HepG2 (cell line): ENCODE measurements at regions not wholly inside any gene's neighbourhood (a gene's known extent, or its start where the extent isn't known, plus 50 kb on each side); places are given as distances from the start of the nearest gene placed in this dataset.

Experiments used
- ATAC-seq: fragments of 200-7000 bp; cut with Tn5 transposase; 3 replicates; pipeline ENCODE4 v1.9.1; 2020; ENCODE audit warnings: mild to moderate bottlenecking, moderate library complexity
- BruUV-seq: library from RNA; stranded (reverse); fragments of 400-500 nt; replicated peaks from 2 replicates; lab custom pipeline; 2021; lab: Mats Ljungman, UMichigan
- CTCF ChIA-PET: fragments of 300-600 bp; formaldehyde crosslinking; extraction: SDS; loops from one replicate; lab custom pipeline; 2021; ENCODE audit warnings: low total read pairs, inconsistent platforms, low intra/inter-chr PET ratio; lab: Yijun Ruan, JAX
- POLR2A ChIA-PET: fragments of 350-600 bp; sonication (Branson Sonifier 250); formaldehyde crosslinking; loops from one replicate; lab custom pipeline; 2020; ENCODE audit warnings: antibody characterized with exemption, inconsistent platforms; lab: Yijun Ruan, JAX
- DNase-seq: peaks from one replicate; pipeline ENCODE4 v3.0.0-alpha.2; 2015; ENCODE audit warnings: low spot score
- FAIRE-seq: peaks from 3 replicates; lab custom pipeline; 2011; peaks lifted over from hg19 to GRCh38; lab: Jason Lieb, UNC
- H2AFZ ChIP-seq: one replicate; pipeline ENCODE4 v1.6.1; 2011; ENCODE audit warnings: low read length, inconsistent platforms
- H3K27ac ChIP-seq: fragments of 300-600 bp; 3 replicates; pipeline ENCODE4 v1.8.0; 2011; ENCODE audit warnings: mixed run types, mild to moderate bottlenecking, mixed read lengths, low read length, inconsistent platforms; ENCODE audit not compliant: insufficient read depth; ENCODE audit errors: extremely low read length
- H3K27me3 ChIP-seq, 2 experiments: fragments of 200-600 bp in 1 of 2; 2 replicates in 1 of 2; 3 replicates in 1 of 2; pipeline versions ENCODE4 v1.6.0 to v1.8.0; 2011; ENCODE audit warnings: low read length in 2 of 2, mild to moderate bottlenecking in 2 of 2, moderate library complexity in 2 of 2, inconsistent platforms in 1 of 2; ENCODE audit not compliant: insufficient read depth in 2 of 2, control insufficient read depth in 1 of 2
- H3K36me3 ChIP-seq, 2 experiments: fragments of 200-600 bp in 1 of 2; replicated peaks in 1 of 2; 2 replicates in 1 of 2; 3 replicates in 1 of 2; pipeline versions ENCODE4 v1.5.1 to v1.8.0; 2011; ENCODE audit warnings: low read length in 2 of 2, inconsistent platforms in 1 of 2; ENCODE audit not compliant: insufficient read depth in 2 of 2, control insufficient read depth in 1 of 2
- H3K4me1 ChIP-seq: 2 replicates; pipeline ENCODE4 v1.5.1; 2012; ENCODE audit warnings: low read length, inconsistent platforms; ENCODE audit not compliant: insufficient read depth
- H3K4me2 ChIP-seq: 2 replicates; pipeline ENCODE4 v1.6.0; 2011; ENCODE audit warnings: low read depth, low read length, inconsistent platforms
- H3K4me3 ChIP-seq, 3 experiments: fragments of 200-600 bp in 1 of 3; sonication (generic), shearing (Covaris generic) in 1 of 3; replicated peaks in 1 of 3; 2 replicates each; pipeline ENCODE4 v1.5.1; 2011 to 2016; ENCODE audit warnings: low read length in 3 of 3, inconsistent platforms in 2 of 3, low read depth in 2 of 3, mild to moderate bottlenecking in 2 of 3, control low read depth in 1 of 3, mixed read lengths in 1 of 3; ENCODE audit not compliant: insufficient read depth in 1 of 3
- H3K79me2 ChIP-seq: one replicate; pipeline ENCODE4 v1.6.1; 2011; ENCODE audit warnings: low read length, inconsistent platforms; ENCODE audit not compliant: insufficient read depth
- H3K9ac ChIP-seq: 2 replicates; pipeline ENCODE4 v1.6.0; 2011; ENCODE audit warnings: mild to moderate bottlenecking, low read depth, low read length, inconsistent platforms; ENCODE audit not compliant: insufficient read depth
- H3K9me3 ChIP-seq: 2 replicates; pipeline ENCODE4 v1.5.1; 2012; ENCODE audit warnings: mild to moderate bottlenecking, low read length
- H4K20me1 ChIP-seq: 2 replicates; pipeline ENCODE4 v1.6.0; 2011; ENCODE audit warnings: inconsistent platforms, mild to moderate bottlenecking, low read length, moderate library complexity; ENCODE audit not compliant: insufficient read depth
- ARNTL ChIP-seq: sonication (generic); formaldehyde crosslinking; IDR thresholded peaks from 2 replicates; pipeline ENCODE4 v1.4.0; 2020; ENCODE audit warnings: mild to moderate bottlenecking, missing genetic modification reagents
- ATF6 ChIP-seq: sonication (generic); formaldehyde crosslinking; conservative IDR thresholded peaks from 2 replicates; pipeline ENCODE4 v1.4.0; 2020; ENCODE audit warnings: missing genetic modification reagents
- CHCHD3 ChIP-seq: sonication (generic); formaldehyde crosslinking; IDR thresholded peaks from 2 replicates; pipeline ENCODE4 v1.8.0; 2022; ENCODE audit warnings: mild to moderate bottlenecking, missing genetic modification reagents, moderate library complexity
- CTCF ChIP-seq: sonication (generic); formaldehyde crosslinking; IDR thresholded peaks from 2 replicates; pipeline ENCODE4 v1.5.0; 2020; ENCODE audit warnings: mild to moderate bottlenecking, missing genetic modification reagents, moderate library complexity
- DBP ChIP-seq: sonication (generic); formaldehyde crosslinking; IDR thresholded peaks from 2 replicates; pipeline ENCODE4 v1.4.0; 2020; ENCODE audit warnings: missing genetic modification reagents; ENCODE audit errors: not compliant biosample characterization
- ELF3 ChIP-seq: IDR thresholded peaks from 2 replicates; pipeline ENCODE4 v1.6.1; 2016; ENCODE audit warnings: missing genetic modification reagents, missing compliant biosample characterization
- GATAD2A ChIP-seq: IDR thresholded peaks from 2 replicates; pipeline ENCODE4 v1.6.1; 2016
- HMGXB4 ChIP-seq, 2 experiments: sonication (generic) in 1 of 2; formaldehyde crosslinking in 1 of 2; IDR thresholded peaks; 2 replicates each; pipeline versions ENCODE4 v1.4.0 to v1.6.1; 2018 to 2020; ENCODE audit warnings: missing genetic modification reagents in 2 of 2, borderline replicate concordance in 1 of 2, low read depth in 1 of 2, mild to moderate bottlenecking in 1 of 2, missing biosample characterization in 1 of 2
- MEIS2 ChIP-seq: sonication (generic); formaldehyde crosslinking; IDR thresholded peaks from 2 replicates; pipeline ENCODE4 v1.9.0; 2021; ENCODE audit warnings: mild to moderate bottlenecking, missing genetic modification reagents
- NFE2 ChIP-seq: sonication (generic); formaldehyde crosslinking; IDR thresholded peaks from 2 replicates; pipeline ENCODE4 v1.4.0; 2020; ENCODE audit warnings: missing genetic modification reagents
- NR2C2 ChIP-seq: sonication (generic); formaldehyde crosslinking; IDR thresholded peaks from 2 replicates; pipeline ENCODE4 v1.4.0; 2020; ENCODE audit warnings: missing genetic modification reagents, mild to moderate bottlenecking, moderate library complexity, borderline replicate concordance
- RFXANK ChIP-seq: IDR thresholded peaks from 2 replicates; pipeline ENCODE4 v1.6.1; 2016
- SP140L ChIP-seq: sonication (generic); formaldehyde crosslinking; IDR thresholded peaks from 2 replicates; pipeline ENCODE4 v1.4.0; 2020; ENCODE audit warnings: missing genetic modification reagents, borderline replicate concordance
- STAG1 ChIP-seq: sonication (generic); formaldehyde crosslinking; IDR thresholded peaks from 2 replicates; pipeline ENCODE4 v1.4.0; 2020; ENCODE audit warnings: missing genetic modification reagents
- TBL1XR1 ChIP-seq: fragments of 150-350 bp; IDR thresholded peaks from 2 replicates; pipeline ENCODE4 v1.6.1; 2014; ENCODE audit warnings: borderline replicate concordance, low read length; ENCODE audit not compliant: partially characterized antibody
- ZFP62 ChIP-seq: sonication (generic); formaldehyde crosslinking; IDR thresholded peaks from 2 replicates; pipeline ENCODE4 v1.4.0; 2020; ENCODE audit warnings: missing genetic modification reagents
- ZNF557 ChIP-seq: sonication (generic); formaldehyde crosslinking; IDR thresholded peaks from 2 replicates; pipeline ENCODE4 v1.4.0; 2020; ENCODE audit warnings: missing genetic modification reagents
- ZNF629 ChIP-seq: sonication (generic); formaldehyde crosslinking; conservative IDR thresholded peaks from 2 replicates; pipeline ENCODE4 v1.5.0; 2020; ENCODE audit warnings: missing genetic modification reagents
- ZNF720 ChIP-seq: sonication (generic); formaldehyde crosslinking; IDR thresholded peaks from 2 replicates; pipeline ENCODE4 v1.4.0; 2020; ENCODE audit warnings: missing genetic modification reagents
- ZNF766 ChIP-seq: sonication (generic); formaldehyde crosslinking; IDR thresholded peaks from 2 replicates; pipeline ENCODE4 v1.5.0; 2020; ENCODE audit warnings: missing genetic modification reagents, borderline replicate concordance
- WGBS: methylation state at CpG from one replicate; pipeline ENCODE4 v1.1.6; 2017; ENCODE audit warnings: low lambda C conversion rate; 5-methylcytosine and 5-hydroxymethylcytosine counted together
- in situ Hi-C: cut with HindIII; loops from 2 replicates; pipeline ENCODE4 v1.10.0; 2017; ENCODE audit warnings: low pct_unique_long_range_greater_than_20kb; ENCODE audit not compliant: extremely low pct_ligation_motif_present
- intact Hi-C: fragments of 100-400 bp; cut with micrococcal nuclease; formaldehyde crosslinking; loops from one replicate; pipeline ENCODE4 v1.10.0; 2022; ENCODE audit not compliant: unreplicated experiment

GRCh38 chr12:88994537-88994936 is 357.8 kb downstream of the DUSP6 start (continued):
- TF ChIP-seq ATF6 (CRISPR knock-in tag) (no peak), CHCHD3 (CRISPR knock-in tag) (no peak), SP140L (CRISPR knock-in tag) (no peak), ZNF629 (CRISPR knock-in tag) (no peak), HMGXB4 (CRISPR knock-in tag; IDR thresholded peaks at IDR 0.05; ENCODE audit: borderline replicate concordance in 1 of 2, low read depth in 1 of 2) (no peak), TBL1XR1 (no peak), MEIS2 (CRISPR knock-in tag) (no peak)

- POLR2A ChIA-PET = no interaction called here
- Histone ChIP-seq H3K79me2 (no peaks in the 10 kb centered on the region), H3K27me3 (no peaks in the 10 kb centered on the region; a peak in 1 of 5 replicates), H3K9ac (no peak overlapping the region), H3K4me2 (no peak overlapping the region), H3K9me3 (no peaks in the 10 kb centered on the region), H3K4me1 (no peaks in the 10 kb centered on the region), H2AFZ (no peak overlapping the region), H3K4me3 (no peak overlapping the region), H3K36me3 (no peaks in the 10 kb centered on the region), H4K20me1 (no peaks in the 10 kb centered on the region), H3K27ac (no peak overlapping the region)
- no TSS peak for BruUV-seq
- peak; percentile 36 for DNase-seq
- WGBS = 0% methylated on average over 3 of the region's 3 CpGs
- CTCF ChIA-PET = no interaction called here
- no peak for ATAC-seq
- in situ Hi-C loops (loop anchor here (25.0 kb wide), 1 partner anchor 856 kb away; the partner anchor contains the start of genes CEP290 and TMTC3), intact Hi-C loops (loop anchor here (1.0 to 5.0 kb wide), 6 partner anchors 136 to 881 kb away; no protein-coding TSS in a partner anchor)
- FAIRE-seq = no peak
- no peak for TF ChIP-seq NFE2 (CRISPR knock-in tag)
- peak; percentile 55 for TF ChIP-seq CTCF
- no peak for TF ChIP-seq NR2C2 (CRISPR knock-in tag)
- no peak for TF ChIP-seq RFXANK (CRISPR knock-in tag)
- TF ChIP-seq GATAD2A (CRISPR knock-in tag) = no peak
- TF ChIP-seq ARNTL (CRISPR knock-in tag) = no peak
- no peak for TF ChIP-seq ZNF766 (CRISPR knock-in tag)
- TF ChIP-seq ZNF720 (CRISPR knock-in tag) = no peak
- no peak for TF ChIP-seq ZNF557 (CRISPR knock-in tag)
- TF ChIP-seq STAG1 (CRISPR knock-in tag) = peak; percentile 78
- no peak for TF ChIP-seq DBP (CRISPR knock-in tag)
- TF ChIP-seq ELF3 (CRISPR knock-in tag) = no peak
- TF ChIP-seq ZFP62 = no peak
Measured at GRCh38 chr12:88993651-88994050, 358.6 kb downstream of the DUSP6 start.
